Stomach (tissue), 8 donors: ENCODE measurements at regions not wholly inside any gene's neighbourhood (a gene's known extent, or its start where the extent isn't known, plus 50 kb on each side); places are given as distances from the start of the nearest gene placed in this dataset.

ENCODE experiments used
- DNase-seq, 2 donors: peaks; one replicate each; pipeline versions ENCODE4 v3.0.0 to v3.0.0-alpha.2; 2013 to 2019
- H3K27ac ChIP-seq, 5 donors: fragments of 200-600 bp in 4 of 5; sonication (generic) in 4 of 5; one replicate each; pipeline ENCODE4 v1.5.1; 2013 to 2019; ENCODE audit warnings: mild to moderate bottlenecking in 1 of 5, moderate library complexity in 1 of 5
- H3K27me3 ChIP-seq, 3 donors: fragments of 200-600 bp; sonication (generic); one replicate each; pipeline ENCODE4 v1.5.1; 2017 to 2019; ENCODE audit warnings: mixed run types in 1 of 3
- H3K36me3 ChIP-seq, 4 donors: fragments of 200-600 bp; sonication (generic); 1 replicate in 3 of 4; 2 replicates in 1 of 4; pipeline ENCODE4 v1.5.1; 2016 to 2019
- H3K4me1 ChIP-seq, 4 donors: fragments of 200-600 bp; sonication (generic); one replicate each; pipeline ENCODE4 v1.5.1; 2016 to 2019
- H3K4me3 ChIP-seq, 4 donors: fragments of 200-600 bp; sonication (generic) in 3 of 4; one replicate each; pipeline ENCODE4 v1.5.1; 2016 to 2019; ENCODE audit warnings: mild to moderate bottlenecking in 1 of 4
- H3K9me3 ChIP-seq, 4 donors: fragments of 200-600 bp; sonication (generic); one replicate each; pipeline ENCODE4 v1.5.1; 2016 to 2019
- EP300 ChIP-seq: sonication (generic); formaldehyde crosslinking; IDR thresholded peaks from one replicate; pipeline ENCODE4 v1.6.1; 2017; ENCODE audit warnings: antibody characterized with exemption
- POLR2A ChIP-seq, 4 donors: fragments of 450-650 bp; IDR thresholded peaks; one replicate each; pipeline ENCODE4 v1.6.1; 2016; ENCODE audit warnings: antibody characterized with exemption in 4 of 4, control low read depth in 2 of 4, mild to moderate bottlenecking in 1 of 4, moderate library complexity in 1 of 4
- POLR2AphosphoS5 ChIP-seq, 3 donors: sonication (generic); formaldehyde crosslinking; IDR thresholded peaks; one replicate each; pipeline ENCODE4 v1.6.1; 2016; ENCODE audit warnings: antibody characterized with exemption in 3 of 3
- WGBS, 5 donors: extraction: QIAGEN DNeasy Blood & Tissue Kit in 3 of 5; methylation state at CpG; one replicate each; pipeline versions ENCODE4 v1.1.5 to v1.1.7; 2013 to 2018; 5-methylcytosine and 5-hydroxymethylcytosine counted together
- intact Hi-C: fragments of 100-400 bp; cut with DNase I; formaldehyde crosslinking; loops from one replicate; pipeline ENCODE4 v1.15.1; 2023; ENCODE audit warnings: low total_unique reads
- TF ChIP-seq, protein P1 (sequence below), 7 experiments: fragments of 450-650 bp in 4 of 7; fragments of 200-600 bp in 3 of 7; sonication (generic) in 3 of 7; IDR thresholded peaks; one replicate each; pipeline ENCODE4 v1.5.1; 2016 to 2019; ENCODE audit warnings: antibody characterized with exemption in 7 of 7, control low read depth in 2 of 7, mild to moderate bottlenecking in 1 of 7
- donor health status: healthy with polysubstance abuse.
- donor health status: Bipolar disorder and iron deficiency.
- donor health status: healthy.

DNA sequence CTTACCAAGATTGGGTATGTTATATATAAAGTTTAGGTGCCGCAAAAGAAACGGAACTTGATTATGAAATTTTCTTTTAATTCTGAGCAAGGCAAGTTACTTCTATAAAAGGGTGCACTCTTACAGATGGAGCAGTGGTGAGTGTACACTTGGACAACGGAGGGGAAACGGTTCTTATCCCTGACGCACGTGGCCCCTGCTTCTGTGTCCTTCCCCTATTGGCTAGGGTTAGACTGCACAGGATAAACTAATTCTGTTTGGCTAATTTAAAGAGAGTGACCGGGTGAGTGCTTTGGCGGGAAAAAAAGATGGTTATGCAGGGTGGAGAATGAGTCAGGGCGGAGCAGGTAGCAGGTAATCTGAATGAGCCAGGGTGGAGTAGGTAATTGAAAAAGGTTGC lies 149.5 kb downstream of the GC start:
- intact Hi-C loops: no loop called here
- WGBS, 5 donors: 92 to 97% (median 94%) methylated on average over 9 of the region's 9 CpGs
- H3K9me3 ChIP-seq: no peaks in the 10 kb centered on the region

DNA sequence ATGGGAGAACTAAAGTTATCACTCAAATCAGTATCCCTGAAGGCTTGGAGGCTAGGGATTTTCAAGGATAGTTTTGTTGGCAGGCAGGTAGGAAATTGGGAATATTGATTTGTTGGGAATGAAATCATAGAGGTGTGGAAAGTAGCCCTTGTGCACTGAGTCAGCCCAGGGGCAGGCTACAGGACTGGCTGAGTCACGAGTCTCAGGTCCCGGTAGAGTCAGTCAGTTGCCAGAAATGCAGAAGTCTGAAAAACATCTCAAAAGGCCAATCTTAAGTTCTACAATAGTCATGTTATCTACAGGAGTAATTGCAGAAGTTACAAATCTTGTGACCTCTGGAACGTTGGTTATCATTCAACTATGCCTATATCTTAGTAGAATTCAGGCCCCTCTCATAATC lies 153.1 kb downstream of the GC start:
- Histone ChIP-seq H3K36me3 (no peaks in the 10 kb centered on the region), H3K4me1 (no peaks in the 10 kb centered on the region), H3K27me3 (no peaks in the 10 kb centered on the region), H3K4me3 (no peak overlapping the region), H3K27ac (no peak overlapping the region), H3K9me3 (peaks cover 0 to 25% (median 20%) of the 10 kb centered on the region in 4 donors)
- 44 to 60% (median 45%) methylated on average over 2 to 3 of the region's 3 CpGs for WGBS, 5 donors
- DNase-seq: no peak
- intact Hi-C loops: no loop called here
- TF ChIP-seq, protein P1, sequence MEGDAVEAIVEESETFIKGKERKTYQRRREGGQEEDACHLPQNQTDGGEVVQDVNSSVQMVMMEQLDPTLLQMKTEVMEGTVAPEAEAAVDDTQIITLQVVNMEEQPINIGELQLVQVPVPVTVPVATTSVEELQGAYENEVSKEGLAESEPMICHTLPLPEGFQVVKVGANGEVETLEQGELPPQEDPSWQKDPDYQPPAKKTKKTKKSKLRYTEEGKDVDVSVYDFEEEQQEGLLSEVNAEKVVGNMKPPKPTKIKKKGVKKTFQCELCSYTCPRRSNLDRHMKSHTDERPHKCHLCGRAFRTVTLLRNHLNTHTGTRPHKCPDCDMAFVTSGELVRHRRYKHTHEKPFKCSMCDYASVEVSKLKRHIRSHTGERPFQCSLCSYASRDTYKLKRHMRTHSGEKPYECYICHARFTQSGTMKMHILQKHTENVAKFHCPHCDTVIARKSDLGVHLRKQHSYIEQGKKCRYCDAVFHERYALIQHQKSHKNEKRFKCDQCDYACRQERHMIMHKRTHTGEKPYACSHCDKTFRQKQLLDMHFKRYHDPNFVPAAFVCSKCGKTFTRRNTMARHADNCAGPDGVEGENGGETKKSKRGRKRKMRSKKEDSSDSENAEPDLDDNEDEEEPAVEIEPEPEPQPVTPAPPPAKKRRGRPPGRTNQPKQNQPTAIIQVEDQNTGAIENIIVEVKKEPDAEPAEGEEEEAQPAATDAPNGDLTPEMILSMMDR (IDR thresholded peaks at IDR 0.05): no peak
- TF ChIP-seq POLR2AphosphoS5 (IDR thresholded peaks at IDR 0.05) (no peak), EP300 (no peak), POLR2A (IDR thresholded peaks at IDR 0.05) (no peak)

More for the DNA sequence above, 149.5 kb downstream of the GC start:
- Histone ChIP-seq H3K4me1 (no peaks in the 10 kb centered on the region), H3K27ac (no peak overlapping the region), H3K27me3 (no peaks in the 10 kb centered on the region), H3K4me3 (no peak overlapping the region), H3K36me3 (no peaks in the 10 kb centered on the region)
- DNase-seq: no peak
- TF ChIP-seq EP300: no peak
- TF ChIP-seq POLR2AphosphoS5 (IDR thresholded peaks at IDR 0.05): no peak
- TF ChIP-seq, protein P1 (IDR thresholded peaks at IDR 0.05): no peak
- no peak for TF ChIP-seq POLR2A (IDR thresholded peaks at IDR 0.05)

DNA sequence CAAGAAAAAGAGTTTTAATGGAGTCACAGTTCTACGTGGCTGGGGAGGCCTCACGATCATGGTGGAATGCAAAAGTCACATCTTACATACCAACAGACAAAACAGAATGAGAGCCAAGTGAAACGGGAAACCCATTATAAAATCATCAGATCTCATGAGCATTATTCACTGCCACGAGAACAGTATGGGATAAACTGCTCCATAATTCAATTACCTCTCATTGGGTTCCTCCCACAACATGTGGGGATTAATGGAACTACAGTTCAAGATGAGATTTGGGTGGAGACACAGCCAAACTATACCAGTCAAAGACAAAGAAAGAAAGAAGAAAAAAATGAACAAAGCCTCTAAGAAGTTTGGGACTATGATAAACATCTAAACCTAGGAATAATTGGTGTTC lies 158.9 kb downstream of the GC start:
- TF ChIP-seq POLR2AphosphoS5 (IDR thresholded peaks at IDR 0.05): no peak
- DNase-seq: no peak
- no peaks in the 10 kb centered on the region for H3K36me3 ChIP-seq
- no peaks in the 10 kb centered on the region for H3K4me1 ChIP-seq
- intact Hi-C loops: no loop called here
- no peaks in the 10 kb centered on the region for H3K27me3 ChIP-seq
- H3K27ac ChIP-seq: no peak overlapping the region
- H3K4me3 ChIP-seq: no peak overlapping the region
- peaks cover 0 to 30% (median 22%) of the 10 kb centered on the region in 4 donors for H3K9me3 ChIP-seq
- 75 to 91% (median 87%) methylated on average over 4 of the region's 4 CpGs for WGBS, 5 donors
